Bone marrow (tissue), 2 donors: ENCODE measurements at regions not wholly inside any gene's neighbourhood (a gene's known extent, or its start where the extent isn't known, plus 50 kb on each side); places are given as distances from the start of the nearest gene placed in this dataset.

Experiments
- DNase-seq, 2 donors: peaks; one replicate each; lab custom pipeline; 2025; lab: John Stamatoyannopoulos, UW

DNA sequence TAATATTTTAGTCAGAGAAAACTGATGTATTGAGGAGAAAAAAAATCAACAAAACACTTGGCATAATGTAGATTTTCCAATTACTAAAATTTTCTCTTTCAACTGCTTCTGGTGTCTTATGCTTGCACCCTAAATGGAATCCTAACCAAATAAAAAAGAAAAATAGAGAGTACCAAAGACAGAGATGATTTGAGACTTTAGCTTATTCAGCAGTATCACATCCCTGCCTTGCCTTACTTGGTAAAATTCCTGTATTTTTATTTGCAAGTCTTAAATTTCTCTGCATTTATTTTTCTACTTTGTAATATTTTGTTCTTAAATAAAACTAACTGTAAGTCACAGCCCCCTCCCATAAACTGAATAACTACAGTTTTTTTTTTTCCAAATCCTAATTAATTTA, 950.5 kb upstream of the INTU start:
- DNase-seq = no peak

DNA sequence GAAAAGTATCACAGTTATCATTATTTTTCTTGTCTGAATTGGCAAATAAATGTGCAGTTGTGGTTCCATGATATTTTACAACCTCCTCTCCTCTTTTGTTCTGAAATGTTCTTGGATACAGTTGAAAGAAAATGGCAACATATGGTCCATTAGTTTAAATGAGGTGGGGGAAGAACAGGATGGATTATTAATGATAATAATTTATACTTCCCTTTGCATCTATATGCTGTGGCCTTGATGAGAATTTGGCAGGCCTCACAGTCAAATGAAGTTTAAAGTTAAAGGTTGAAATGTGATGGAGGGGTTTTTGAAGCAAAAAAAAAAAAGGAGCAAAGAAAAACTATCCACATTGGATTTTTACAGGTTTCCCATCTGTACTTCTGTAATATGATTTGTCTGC, 946.3 kb upstream of the INTU start:
- no peak for DNase-seq

DNA sequence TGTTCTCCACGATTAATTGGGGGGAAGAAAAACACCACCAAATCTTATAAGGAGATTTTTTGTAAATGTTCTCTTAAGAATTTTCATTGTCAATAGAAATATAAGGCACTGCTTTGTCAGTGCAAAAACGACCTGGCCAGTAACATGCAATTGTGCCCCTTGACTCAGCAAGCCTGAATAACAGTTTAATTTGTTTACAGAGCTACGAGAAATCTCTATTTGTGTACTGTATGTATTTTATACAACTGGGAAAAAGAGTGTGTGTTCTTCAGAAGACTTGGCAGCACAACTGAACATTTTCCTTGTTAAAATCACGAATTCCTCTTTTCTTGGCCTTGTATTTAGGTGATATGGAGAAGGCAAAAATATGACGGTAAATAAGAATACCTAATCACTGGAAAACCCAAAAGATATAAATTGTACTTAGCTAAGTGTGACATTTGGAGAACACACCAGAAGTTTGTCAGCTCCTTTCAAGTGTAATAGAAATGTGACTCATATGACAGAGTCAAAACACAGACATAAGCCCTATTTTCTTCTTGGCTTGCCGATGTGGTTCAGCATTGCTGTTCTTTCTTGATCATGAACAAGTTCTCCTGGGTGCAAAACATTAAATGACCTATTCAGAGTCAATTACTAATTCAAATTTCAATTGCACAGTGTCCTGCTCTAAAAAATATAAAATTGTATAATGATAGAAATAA, 945.0 kb upstream of the INTU start:
- no peak for DNase-seq

DNA sequence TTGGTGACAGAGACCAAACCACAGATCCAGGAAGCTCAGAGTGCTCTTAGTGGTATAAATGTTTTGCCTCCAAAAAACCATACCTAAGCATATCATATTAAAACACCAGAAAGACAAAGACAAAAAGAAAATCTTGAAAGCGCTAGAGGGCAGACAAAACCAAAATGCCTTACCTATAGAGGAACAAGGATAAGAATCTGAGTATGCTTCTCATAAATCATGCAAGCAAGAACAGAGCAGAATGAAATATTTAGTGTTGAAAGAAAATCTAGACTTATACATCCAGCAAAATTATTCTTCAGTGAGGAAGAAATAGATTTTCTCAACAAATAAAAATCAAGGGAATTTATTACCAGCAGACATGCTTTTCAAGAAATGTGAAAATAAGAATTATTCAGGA, 941.0 kb upstream of the INTU start:
- DNase-seq = no peak

DNA sequence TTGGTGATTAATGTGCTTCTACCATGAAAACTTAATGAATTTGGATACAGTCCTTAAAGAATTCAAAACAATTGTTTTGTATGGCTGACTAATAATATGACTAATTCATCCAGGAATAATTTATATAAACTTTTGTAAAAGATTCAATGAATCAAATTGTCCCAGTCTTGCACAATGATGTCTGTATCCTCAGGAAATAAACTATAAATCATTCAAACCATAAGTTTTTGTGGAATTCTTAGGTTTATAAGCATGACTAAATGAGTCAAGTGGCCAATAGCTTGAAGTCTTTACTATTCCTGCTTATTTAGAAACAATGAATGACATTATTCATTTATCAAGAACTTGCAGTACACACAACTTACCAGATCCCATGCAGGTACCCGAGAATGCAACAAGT, 935.0 kb upstream of the INTU start:
- no peak for DNase-seq

DNA sequence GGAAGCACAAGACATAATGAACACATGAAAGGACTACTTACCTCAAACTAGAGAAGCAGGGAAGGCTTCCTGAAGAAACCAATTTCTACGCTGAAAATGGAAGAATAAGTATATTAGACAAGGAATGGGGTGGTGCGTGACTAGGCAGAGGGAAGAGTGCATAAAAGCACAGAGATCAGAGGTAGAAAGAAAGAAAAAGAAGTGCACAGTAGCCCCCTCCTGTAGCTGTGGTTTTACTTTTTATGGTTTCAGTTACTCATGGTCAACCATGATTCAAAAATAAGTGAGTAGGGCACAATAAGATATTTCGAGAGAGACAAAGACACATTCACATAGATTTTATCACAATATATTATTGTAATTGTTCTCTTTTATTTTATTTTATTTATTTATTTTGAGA, 934.5 kb upstream of the INTU start:
- DNase-seq = no peak

DNA sequence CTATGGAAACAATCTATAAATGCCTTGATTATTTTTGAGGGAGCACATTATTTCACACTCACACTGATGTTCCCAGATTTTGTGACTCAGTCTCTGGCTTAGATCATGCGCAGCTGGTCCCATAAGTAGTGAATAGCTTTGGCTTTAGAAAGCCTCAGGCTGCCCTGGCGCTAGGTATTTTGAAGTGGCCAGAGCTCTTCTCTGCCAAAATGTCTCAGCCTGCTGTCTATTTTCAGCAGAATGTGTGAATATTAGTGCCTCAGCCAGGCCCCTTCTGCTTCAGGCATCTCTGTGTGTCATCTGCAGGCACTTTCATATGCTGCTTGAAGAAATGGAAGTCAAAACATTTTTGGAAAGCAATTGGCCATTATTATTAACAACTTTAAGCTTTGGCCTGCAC, 931.0 kb upstream of the INTU start:
- DNase-seq = no peak

DNA sequence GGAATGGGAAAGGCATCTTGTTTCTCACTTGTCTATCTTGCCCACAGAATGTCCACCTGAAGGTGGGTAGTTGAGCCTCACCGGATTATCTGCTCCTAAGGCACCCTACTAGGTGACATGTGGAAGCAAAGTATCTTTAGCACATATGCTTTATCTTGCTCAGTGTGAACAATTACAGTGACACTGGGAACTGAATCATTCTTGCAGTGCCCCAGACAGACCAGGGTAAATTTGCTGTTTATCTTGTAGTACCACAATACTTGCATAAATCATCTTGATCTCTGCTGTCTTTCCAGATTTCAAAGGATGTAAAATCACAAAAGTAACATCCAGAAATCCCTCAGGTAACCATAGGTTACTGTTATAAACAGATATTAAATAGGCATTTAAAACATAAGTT, 930.0 kb upstream of the INTU start:
- no peak for DNase-seq

DNA sequence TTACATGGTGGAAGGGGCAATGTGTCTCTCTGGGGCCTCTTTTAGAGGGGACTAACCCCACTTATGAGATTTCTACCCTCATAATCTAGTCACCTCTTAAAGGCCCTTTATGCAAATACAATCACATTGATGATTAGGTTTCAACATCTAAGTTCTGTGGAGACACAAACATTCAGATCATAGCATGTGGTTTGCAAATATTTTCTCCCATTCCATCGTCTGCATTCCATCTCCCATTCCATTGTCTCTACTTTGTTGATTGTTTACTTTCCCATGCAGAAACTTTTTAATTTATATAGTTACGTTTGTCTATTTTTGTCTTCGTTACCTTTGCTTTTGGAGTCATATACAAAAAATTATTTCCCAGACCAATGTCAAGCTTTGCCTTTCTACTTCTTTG, 927.5 kb upstream of the INTU start:
- no peak for DNase-seq

DNA sequence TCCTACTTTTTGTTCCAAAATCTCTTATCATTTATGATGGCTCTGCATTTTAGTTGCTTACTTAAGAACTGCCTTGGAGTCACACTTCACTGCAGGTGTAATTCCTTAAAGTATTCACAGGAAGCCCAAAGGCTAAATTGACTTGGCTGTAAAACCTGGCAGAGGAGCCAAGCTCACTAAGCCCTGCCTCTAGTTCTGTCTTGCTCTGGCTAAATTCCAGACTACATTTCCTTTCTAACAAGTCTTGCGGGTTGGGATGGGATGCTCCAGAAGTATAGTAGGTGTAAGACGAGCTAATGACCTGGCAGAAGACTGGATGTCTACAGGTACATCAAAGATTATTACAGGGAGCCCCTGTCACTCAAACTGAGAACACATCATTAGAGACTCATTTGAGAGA, 924.0 kb upstream of the INTU start:
- DNase-seq = no peak

DNA sequence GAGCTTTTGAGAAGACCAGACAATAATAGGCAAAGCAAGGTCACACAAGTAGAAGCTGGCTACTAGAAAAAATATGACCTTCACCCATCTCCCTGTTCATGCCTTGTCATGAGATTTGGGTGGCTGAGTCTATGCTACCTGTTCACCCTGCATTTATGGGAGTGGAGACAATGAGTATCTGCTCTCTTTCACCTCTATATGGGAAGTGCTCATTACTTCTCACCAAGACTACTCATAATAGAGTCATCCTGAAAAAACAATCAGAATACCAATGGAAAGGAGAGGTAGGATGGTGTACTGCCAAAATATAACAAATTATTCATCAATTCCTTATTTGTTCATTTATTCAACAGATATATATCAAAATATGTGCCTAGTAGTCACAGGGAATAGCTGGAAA, 921.8 kb upstream of the INTU start:
- DNase-seq = no peak

DNA sequence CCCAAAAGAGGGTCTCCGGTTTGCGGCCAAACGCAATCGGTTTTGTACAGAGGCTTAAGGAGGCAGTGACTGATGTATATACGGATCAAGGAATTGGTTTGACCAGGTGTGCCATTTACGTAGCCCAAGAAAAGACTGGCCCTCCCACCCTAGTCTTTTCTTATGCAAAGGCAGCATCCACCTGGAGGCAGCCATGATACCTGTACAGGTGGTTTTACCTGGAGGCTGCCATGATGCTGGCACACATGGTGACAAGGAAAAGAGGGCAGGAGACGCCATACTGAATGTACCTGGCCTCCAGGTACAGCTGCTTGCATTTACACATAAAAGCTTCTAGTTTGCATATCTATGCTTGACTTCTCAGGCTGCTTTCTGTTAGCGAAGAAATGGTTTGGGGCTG, 917.7 kb upstream of the INTU start:
- DNase-seq = no peak

DNA sequence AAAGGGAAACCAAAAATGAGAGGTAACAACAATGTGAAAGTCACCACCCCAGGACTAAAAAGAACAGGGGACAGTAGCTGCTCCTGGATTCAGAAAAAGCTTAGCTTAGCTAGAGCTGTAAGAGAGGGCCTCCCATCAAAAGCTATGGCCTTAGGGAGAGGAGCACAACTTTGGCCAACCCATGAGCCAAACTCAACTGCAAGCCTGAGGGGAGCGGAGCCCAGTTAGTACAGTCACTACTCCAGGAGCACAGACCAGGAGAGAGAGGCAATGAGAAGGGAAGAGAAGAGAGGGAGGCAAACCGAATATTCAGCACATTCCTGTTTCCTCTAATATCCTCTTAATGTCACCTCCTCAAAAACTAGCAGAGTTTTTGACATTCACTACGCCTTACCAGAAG, 917.1 kb upstream of the INTU start:
- no peak for DNase-seq

DNA sequence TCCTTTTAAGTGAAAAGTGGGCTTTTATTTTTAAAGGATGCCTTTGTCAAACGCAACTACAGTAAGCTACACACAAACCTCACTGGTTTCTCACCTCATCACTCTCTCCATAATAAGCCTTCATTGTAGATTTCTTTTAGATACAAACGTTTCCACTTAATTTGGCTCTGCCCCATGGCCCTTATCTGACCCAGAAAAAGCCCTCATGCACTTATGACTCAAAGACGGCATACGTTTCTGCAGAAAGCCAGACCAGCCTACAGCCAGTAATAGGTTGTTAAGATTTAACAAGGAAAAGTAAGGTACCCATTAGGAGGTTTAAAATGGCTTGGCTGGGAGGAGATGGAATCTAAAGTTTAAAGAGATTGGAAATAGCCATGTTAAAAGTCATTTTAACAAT, 914.6 kb upstream of the INTU start:
- DNase-seq = no peak

DNA sequence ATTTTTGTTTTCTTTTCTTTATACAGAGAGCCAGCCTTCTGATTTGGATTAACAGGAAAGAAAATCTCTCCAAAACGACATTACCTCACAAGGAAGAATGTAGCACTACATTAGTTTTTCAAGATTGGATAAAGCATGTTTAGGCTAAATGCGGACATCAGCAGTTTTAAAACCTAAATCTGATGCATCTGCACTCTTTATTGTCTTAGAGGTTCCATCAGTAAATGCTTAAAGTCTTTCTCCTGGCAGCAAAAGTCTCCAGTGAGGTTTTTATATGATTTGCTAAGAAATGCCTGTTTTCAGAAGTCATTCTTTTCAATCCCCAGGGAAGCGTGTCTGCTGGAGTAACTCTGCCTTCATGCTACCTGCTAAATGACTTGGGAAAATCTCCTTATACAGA, 912.9 kb upstream of the INTU start:
- DNase-seq = no peak

DNA sequence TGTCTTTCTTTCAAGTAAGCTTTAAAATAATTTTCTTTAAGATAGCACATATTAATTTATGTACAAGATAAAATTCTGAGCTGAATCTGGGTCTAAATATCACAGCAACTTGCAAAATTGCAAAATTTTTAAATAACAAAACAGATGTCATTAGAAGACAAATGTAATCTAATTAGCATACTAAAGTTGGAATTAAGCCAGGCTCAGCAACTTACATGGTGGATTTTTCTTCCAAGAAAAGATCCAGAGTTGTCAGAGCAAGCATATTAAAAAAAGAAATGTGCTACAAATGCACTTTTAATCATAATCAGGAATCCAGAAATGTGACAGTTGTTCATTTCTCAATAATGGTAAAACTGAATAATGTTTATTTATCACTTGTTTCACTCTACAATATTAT, 906.9 kb upstream of the INTU start:
- no peak for DNase-seq

DNA sequence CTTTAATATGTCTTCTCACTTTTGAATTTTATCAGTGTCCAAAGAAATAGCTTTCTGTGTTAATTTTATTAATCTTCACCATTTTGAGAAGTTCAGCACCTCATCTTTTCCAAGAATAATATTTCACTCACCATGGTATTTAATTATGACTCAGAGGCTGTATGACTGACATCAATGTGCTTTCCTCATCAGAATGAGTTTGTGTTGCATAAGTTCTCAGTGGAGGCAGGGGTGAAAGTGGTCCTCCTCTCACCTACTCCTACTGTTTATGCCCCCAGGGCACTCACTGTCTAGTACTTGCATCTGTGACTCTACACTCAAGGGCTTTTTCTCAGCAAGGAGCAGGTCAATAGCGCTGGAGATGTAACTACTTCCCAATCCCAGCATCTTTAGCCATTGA, 905.3 kb upstream of the INTU start:
- DNase-seq = no peak

DNA sequence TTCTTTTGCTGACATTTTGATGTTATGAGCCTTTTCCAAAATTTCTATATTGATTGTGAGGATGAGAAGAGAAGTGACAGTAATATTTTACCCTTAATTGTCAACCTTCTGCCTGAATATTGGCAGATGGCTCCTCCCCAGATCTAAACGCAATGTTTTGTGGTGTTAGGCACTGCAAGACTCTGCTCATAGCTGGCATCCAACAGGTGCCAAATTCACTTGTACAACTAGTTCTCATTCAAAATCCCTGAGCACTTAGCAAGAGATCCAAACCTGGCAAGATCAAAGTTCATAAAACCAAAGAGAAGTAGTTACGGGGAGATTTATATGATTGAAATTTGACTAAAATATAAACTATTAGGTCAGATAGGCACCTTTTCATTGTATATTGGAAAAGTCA, 901.7 kb upstream of the INTU start:
- no peak for DNase-seq

DNA sequence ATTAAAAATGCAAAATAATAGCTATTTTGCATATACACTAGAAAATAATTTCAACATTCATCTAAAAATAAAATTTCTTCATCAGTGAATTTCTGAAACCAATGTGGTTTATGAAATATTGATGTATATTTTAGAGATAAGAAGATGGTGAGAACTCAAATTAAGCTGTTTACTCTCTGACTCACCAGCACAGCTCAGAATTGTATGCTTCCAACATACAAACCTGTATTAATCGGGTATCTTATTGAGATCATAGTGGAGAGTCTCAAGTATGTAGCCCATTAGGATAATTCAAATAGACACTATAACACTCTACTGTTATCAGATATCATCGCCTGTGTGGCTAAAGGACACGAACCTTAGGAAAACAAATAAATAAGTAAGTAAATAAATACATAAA, 899.5 kb upstream of the INTU start:
- DNase-seq = no peak

DNA sequence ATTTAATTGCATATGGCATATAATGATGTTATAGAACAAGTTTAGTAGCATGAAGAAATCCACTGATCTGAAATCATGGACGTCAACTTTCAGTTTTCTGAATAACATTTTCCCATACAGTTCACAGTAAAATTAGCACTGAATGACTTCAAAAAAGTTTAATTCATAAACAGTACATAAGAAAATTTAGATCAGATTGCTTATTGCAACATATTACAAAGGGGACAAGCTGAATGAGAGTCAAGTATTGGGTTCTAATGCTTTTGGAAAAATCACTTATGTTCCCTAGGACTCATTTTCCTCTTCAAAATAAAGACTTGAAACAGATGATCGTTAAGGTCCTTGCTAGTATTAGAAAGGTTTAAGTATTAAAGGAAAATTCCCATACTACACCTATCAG, 898.3 kb upstream of the INTU start:
- no peak for DNase-seq

DNA sequence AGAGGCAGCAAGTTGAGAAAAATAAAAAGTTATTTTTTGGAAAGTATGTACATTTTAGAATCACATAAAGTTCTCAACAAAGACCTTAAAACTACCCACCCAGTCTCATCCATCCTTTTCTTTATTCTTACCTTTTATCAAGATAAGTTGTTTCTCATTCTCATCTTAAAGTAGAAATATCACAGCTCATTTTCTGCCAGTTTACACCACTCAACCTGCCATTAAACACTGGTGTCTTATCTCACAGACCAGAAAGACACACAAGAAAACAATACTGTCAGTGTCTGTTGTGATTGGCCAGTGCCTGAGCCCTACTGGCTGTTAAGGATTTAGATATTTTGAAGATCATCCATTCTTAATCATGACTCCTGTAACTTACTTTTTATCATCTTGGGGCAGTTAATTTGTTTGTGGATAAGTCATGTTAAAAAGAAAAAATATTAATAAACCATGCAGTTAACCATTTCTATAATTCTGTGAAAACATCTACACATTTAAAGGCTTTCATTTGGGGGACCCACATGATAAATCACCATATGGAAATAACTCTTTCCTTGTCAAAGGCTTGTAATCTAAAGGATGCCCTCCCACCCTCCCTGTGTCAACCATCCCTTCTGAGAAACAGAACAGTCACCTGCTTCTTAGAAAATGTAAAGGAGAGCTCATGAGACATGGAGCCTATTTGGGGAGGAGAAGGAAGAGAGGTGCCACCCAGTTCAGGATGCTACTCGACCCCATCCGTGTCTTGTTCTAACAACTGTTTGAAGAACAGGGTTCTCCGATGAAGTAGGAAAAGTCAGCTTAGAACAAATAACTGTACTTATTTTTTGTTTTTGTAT, 897.2 kb upstream of the INTU start:
- DNase-seq = no peak

DNA sequence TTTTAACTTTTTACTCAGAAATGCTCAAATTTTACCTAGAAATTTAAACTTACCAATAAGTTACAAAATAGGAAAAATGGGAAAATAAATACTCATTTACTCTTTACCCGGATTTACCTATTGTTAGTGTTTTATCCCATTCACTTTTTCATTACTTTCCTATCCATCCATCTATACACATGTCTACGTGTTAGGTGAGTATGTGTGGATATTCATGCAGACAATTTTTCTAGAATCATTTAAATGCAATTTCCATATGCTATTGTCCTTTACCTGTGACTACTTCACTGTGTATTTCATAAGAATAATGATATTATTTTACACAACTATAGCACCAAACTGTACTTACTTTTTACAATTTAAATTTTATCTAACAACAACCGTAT, 896.6 kb upstream of the INTU start:
- DNase-seq = no peak

DNA sequence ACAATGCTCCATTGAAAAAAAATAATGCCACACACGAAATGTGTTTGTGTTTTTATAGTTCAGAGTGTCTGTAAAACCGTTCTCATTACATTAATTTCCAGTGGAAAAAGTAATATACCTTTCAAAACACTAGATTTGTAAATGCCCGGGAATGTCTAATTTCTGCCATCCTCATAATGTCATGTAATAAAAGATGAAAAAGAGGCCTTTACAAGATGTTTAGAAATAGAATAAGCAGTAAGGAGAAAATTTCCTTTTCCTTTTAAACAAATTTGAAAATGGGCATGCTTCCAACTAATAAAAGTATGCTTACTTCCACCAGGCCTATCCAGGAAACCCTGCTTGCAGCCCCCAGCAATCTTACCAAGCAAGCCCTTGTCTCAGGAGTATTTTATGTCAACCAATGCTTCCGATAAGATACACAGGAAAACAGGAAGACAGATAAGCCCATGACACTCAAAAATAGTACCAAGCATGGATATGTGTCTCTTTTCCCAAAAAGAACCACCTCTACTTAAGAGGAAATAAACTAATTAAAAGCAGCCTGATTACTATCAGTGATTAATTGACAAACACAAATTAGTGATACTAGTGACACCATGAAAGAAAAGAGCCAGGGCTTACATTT, 894.7 kb upstream of the INTU start:
- DNase-seq = no peak

DNA sequence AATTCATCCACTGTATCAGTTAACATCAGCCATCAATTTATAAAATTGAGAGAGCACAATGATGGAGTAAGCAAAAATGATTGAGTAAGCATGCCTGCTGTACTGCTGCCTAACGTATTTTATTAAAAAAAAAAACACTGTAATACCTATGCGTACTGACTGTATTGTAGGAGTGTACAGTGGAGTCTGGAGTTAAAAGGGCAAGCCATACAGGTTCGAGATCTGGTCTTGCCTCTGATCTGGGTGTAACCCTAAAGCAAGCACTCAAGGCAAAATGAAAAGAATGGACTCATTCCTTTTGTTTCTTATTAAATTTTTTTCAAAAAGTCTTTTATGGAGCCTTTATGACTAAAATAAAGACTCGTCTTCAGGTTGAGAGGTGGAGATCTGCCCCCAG, 894.2 kb upstream of the INTU start:
- no peak for DNase-seq
